ENCODE measurements at regions not wholly inside any gene's neighbourhood (a gene's known extent, or its start where the extent isn't known, plus 50 kb on each side); places are given as distances from the start of the nearest gene placed in this dataset.
"Not testable (repeated sequence)": the region's sequence is repeated elsewhere in the genome, so short reads cannot be mapped to it uniquely, and the experiment has no call there.

- no peak overlapping the region for H3K4me3 ChIP-seq (ENCODE audit: insufficient read depth, low read depth, low read length)
- no peak for DNase-seq
- H3K27me3 ChIP-seq (ENCODE audit: control insufficient read depth, insufficient read depth, low read length): no peaks in the 10 kb centered on the region
- H3K36me3 ChIP-seq (replicated peaks; ENCODE audit: control insufficient read depth, insufficient read depth, low read length): no peaks in the 10 kb centered on the region
Observed at GRCh38 chr4:60913002-60913401, 287.1 kb upstream of the ADGRL3 start.

GRCh38 chr4:60913671-60914070, 286.5 kb upstream of the ADGRL3 start:
- no peak overlapping the region for H3K4me3 ChIP-seq (ENCODE audit: insufficient read depth, low read depth, low read length)
- H3K27me3 ChIP-seq (ENCODE audit: control insufficient read depth, insufficient read depth, low read length): no peaks in the 10 kb centered on the region
- no peak for DNase-seq
- no peaks in the 10 kb centered on the region for H3K36me3 ChIP-seq (replicated peaks; ENCODE audit: control insufficient read depth, insufficient read depth, low read length)

- H3K27me3 ChIP-seq (ENCODE audit: control insufficient read depth, insufficient read depth, low read length); H3K36me3 ChIP-seq (replicated peaks; ENCODE audit: control insufficient read depth, insufficient read depth, low read length); H3K4me3 ChIP-seq (ENCODE audit: insufficient read depth, low read depth, low read length); DNase-seq: not testable (repeated sequence)
Observed at GRCh38 chr4:60921735-60922134, 278.4 kb upstream of the ADGRL3 start.

- DNase-seq: no peak
- H3K4me3 ChIP-seq (ENCODE audit: insufficient read depth, low read depth, low read length): no peak overlapping the region
- no peaks in the 10 kb centered on the region for H3K27me3 ChIP-seq (ENCODE audit: control insufficient read depth, insufficient read depth, low read length)
- H3K36me3 ChIP-seq (replicated peaks; ENCODE audit: control insufficient read depth, insufficient read depth, low read length): no peaks in the 10 kb centered on the region
Observed at GRCh38 chr4:60923075-60923474, 277.1 kb upstream of the ADGRL3 start.

DNA sequence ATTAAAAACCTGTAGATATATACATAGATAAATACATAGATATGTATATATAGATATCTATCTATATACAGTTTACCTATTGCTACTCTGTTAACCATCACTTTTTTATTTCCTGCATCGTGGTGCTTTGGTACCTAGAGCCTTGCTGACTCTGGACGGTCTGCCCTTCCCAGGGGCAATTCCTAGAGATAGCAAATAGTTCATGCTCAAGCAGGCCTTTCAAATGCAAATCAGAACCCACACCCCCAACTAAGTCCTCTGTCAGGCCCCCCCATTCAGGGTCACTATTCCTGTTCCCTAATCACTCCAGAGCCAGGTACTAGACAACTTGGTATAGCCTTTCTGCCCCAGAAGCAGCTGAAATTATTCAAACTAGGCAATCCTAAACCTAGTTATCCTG, 273.5 kb upstream of the ADGRL3 start:
- no peak for DNase-seq
- Histone ChIP-seq H3K27me3 (ENCODE audit: control insufficient read depth, insufficient read depth, low read length) (no peaks in the 10 kb centered on the region), H3K4me3 (ENCODE audit: insufficient read depth, low read depth, low read length) (no peak overlapping the region), H3K36me3 (replicated peaks; ENCODE audit: control insufficient read depth, insufficient read depth, low read length) (no peaks in the 10 kb centered on the region)

GRCh38 chr4:60930866-60931265, 269.3 kb upstream of the ADGRL3 start:
- no peak for DNase-seq

GRCh38 chr4:60934566-60935295, 265.4 kb upstream of the ADGRL3 start:
- Histone ChIP-seq H3K36me3 (replicated peaks; ENCODE audit: control insufficient read depth, insufficient read depth, low read length) (no peaks in the 10 kb centered on the region), H3K27me3 (ENCODE audit: control insufficient read depth, insufficient read depth, low read length) (no peaks in the 10 kb centered on the region), H3K4me3 (ENCODE audit: insufficient read depth, low read depth, low read length) (no peak overlapping the region)
- DNase-seq: no peak

More at GRCh38 chr4:60930866-60931265, 269.3 kb upstream of the ADGRL3 start:
- H3K4me3 ChIP-seq (ENCODE audit: insufficient read depth, low read depth, low read length): no peak overlapping the region
- H3K27me3 ChIP-seq (ENCODE audit: control insufficient read depth, insufficient read depth, low read length): no peaks in the 10 kb centered on the region
- no peaks in the 10 kb centered on the region for H3K36me3 ChIP-seq (replicated peaks; ENCODE audit: control insufficient read depth, insufficient read depth, low read length)

DNA sequence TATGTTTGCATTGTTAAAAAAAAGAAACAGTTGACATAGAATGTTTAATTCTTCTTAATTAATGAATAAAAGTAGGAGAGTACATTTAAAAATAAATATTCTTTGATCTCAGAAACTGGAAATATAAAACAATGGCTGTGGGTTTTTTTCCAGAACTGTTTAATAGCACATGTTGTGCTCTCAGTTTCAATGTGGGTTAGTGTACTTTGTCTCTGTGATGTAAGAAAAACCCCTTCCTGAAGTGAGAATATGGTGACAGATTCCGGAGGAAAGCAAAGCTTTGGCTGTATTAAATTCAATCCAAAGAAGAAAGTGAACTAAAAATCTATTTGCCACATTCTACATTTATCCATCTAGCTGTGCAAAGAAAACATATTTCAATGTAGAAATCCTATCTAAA, 261.9 kb upstream of the ADGRL3 start:
- no peak for DNase-seq
- Histone ChIP-seq H3K36me3 (replicated peaks; ENCODE audit: control insufficient read depth, insufficient read depth, low read length) (no peaks in the 10 kb centered on the region), H3K4me3 (ENCODE audit: insufficient read depth, low read depth, low read length) (no peak overlapping the region), H3K27me3 (ENCODE audit: control insufficient read depth, insufficient read depth, low read length) (no peaks in the 10 kb centered on the region)

DNA sequence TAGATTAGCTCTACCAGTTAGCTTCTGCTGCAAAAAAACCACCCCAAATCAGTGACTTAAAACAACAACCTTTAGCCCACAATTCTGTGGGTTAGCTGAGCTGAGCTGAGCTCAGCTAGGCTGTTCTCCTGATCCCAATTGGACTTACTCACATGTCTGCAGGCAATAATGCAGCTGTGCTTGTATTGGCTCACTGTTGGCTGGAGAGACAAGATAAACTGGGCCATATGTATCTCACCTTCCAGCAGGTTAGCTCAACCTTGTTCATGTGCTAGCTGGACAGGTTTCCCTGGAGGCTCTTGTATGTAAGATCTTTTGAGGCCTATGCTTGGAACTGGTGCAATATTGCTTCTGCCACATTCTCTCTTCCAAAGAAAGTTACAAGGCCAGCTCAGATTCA, 261.5 kb upstream of the ADGRL3 start:
- DNase-seq: no peak
- Histone ChIP-seq H3K36me3 (replicated peaks; ENCODE audit: control insufficient read depth, insufficient read depth, low read length) (no peaks in the 10 kb centered on the region), H3K4me3 (ENCODE audit: insufficient read depth, low read depth, low read length) (no peak overlapping the region), H3K27me3 (ENCODE audit: control insufficient read depth, insufficient read depth, low read length) (no peaks in the 10 kb centered on the region)

DNA sequence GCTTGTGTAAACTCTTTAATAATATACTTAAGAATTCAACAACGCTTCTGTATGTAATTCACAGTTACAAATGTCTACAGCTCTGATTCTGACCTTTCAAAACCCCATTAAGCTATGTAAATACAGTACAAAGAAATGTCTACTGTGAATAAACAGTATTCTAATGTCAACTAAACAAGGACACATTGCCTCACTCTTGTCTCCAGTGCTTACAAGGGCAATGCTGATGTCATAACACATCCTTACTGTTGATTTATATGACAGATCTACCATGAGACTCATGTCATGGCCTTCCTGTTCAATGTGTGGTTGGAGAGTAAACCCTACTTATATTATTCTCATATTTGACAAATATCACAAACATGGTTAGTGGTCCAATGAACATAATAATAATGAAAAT, 256.1 kb upstream of the ADGRL3 start:
- no peak for DNase-seq
- Histone ChIP-seq H3K27me3 (ENCODE audit: control insufficient read depth, insufficient read depth, low read length) (no peaks in the 10 kb centered on the region), H3K36me3 (replicated peaks; ENCODE audit: control insufficient read depth, insufficient read depth, low read length) (no peaks in the 10 kb centered on the region), H3K4me3 (ENCODE audit: insufficient read depth, low read depth, low read length) (no peak overlapping the region)

DNA sequence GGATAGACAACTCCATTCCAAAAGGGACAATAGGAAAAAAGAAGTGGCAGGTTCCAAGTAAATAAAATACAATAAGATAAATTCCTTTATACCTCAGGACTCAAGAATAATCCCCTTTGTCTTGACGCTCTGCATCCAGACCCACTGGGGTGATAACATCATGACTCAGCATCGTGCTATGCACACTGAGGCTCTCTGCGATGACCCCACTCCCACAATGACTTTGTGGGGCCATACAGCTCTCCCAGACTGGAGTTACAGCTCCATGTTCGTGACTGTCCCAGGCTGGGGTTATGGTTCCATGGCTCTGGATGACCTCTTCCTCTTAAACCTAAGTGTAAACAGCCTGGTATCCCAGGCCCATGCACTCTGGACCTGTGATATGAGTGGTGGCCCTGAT, 254.5 kb upstream of the ADGRL3 start:
- H3K27me3 ChIP-seq (ENCODE audit: control insufficient read depth, insufficient read depth, low read length): no peaks in the 10 kb centered on the region
- no peak overlapping the region for H3K4me3 ChIP-seq (ENCODE audit: insufficient read depth, low read depth, low read length)
- DNase-seq: no peak
- H3K36me3 ChIP-seq (replicated peaks; ENCODE audit: control insufficient read depth, insufficient read depth, low read length): no peaks in the 10 kb centered on the region

DNA sequence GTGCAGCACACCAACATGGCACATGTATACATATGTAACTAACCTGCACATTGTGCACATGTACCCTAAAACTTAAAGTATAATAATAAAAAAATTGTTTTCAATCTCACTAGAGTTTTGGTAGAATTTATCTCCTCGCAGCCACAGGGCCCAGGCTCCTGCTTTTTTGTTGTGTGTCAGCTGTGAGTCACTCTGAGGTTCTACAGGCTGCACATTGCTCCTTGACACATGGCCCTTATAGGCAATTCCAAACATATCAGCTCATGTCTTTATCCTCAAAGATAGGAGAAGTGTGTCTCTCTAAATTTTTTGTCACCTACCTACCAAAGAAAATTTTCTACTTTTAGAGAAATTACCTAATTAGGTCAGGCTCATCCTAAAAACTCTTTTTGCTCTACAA, 252.1 kb upstream of the ADGRL3 start:
- H3K4me3 ChIP-seq (ENCODE audit: insufficient read depth, low read depth, low read length): no peak overlapping the region
- H3K27me3 ChIP-seq (ENCODE audit: control insufficient read depth, insufficient read depth, low read length): no peaks in the 10 kb centered on the region
- H3K36me3 ChIP-seq (replicated peaks; ENCODE audit: control insufficient read depth, insufficient read depth, low read length): no peaks in the 10 kb centered on the region
- no peak for DNase-seq

GRCh38 chr4:60952921-60953320, 247.2 kb upstream of the ADGRL3 start:
- Histone ChIP-seq H3K36me3 (replicated peaks; ENCODE audit: control insufficient read depth, insufficient read depth, low read length) (no peaks in the 10 kb centered on the region), H3K27me3 (ENCODE audit: control insufficient read depth, insufficient read depth, low read length) (no peaks in the 10 kb centered on the region), H3K4me3 (ENCODE audit: insufficient read depth, low read depth, low read length) (no peak overlapping the region)
- no peak for DNase-seq

GRCh38 chr4:60953826-60954225, 246.3 kb upstream of the ADGRL3 start:
- H3K4me3 ChIP-seq (ENCODE audit: insufficient read depth, low read depth, low read length): no peak overlapping the region
- no peak for DNase-seq
- no peaks in the 10 kb centered on the region for H3K27me3 ChIP-seq (ENCODE audit: control insufficient read depth, insufficient read depth, low read length)
- H3K36me3 ChIP-seq (replicated peaks; ENCODE audit: control insufficient read depth, insufficient read depth, low read length): no peaks in the 10 kb centered on the region

DNA sequence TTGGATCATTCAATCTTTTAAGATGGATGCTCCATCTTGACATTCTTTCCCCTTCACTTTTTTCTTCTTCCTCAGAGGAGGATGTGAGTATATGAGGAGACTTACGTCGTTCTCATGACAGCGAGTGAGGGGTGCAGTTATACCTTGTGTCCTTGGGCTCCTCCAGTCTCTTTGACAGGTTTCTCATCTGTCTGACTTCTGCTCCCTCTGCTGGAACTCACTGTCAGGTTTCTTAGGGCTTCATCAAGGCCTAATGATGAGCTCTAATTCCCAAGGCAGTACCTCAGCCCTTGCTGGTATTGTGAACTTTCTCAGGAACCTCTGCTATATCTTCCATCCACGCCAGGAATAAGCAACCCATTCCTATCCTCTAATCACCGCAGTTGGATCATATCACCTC, 237.8 kb upstream of the ADGRL3 start:
- Histone ChIP-seq H3K36me3 (replicated peaks; ENCODE audit: control insufficient read depth, insufficient read depth, low read length) (no peaks in the 10 kb centered on the region), H3K4me3 (ENCODE audit: insufficient read depth, low read depth, low read length) (no peak overlapping the region), H3K27me3 (ENCODE audit: control insufficient read depth, insufficient read depth, low read length) (no peaks in the 10 kb centered on the region)
- peak; percentile 4 for DNase-seq

DNA sequence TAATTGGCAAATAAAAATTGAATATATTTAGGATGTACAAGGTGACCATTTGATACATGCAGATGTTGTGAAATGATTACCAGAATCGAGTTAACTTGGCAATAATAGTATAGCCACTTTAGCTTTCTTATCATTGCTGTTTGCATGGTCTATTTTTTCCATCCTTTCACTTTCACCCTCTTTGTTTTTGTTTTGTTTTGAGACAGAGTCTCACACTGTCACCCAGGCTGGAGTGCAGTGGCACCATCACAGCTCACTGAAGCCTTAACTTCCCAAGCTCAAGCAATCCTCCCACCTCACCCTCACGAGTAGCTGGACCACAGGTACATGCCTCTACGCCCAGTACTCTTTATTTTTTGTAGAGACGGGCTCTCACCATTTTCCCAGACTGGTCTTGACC, 218.6 kb upstream of the ADGRL3 start:
- DNase-seq: no peak
- Histone ChIP-seq H3K36me3 (replicated peaks; ENCODE audit: control insufficient read depth, insufficient read depth, low read length) (no peaks in the 10 kb centered on the region), H3K27me3 (ENCODE audit: control insufficient read depth, insufficient read depth, low read length) (no peaks in the 10 kb centered on the region), H3K4me3 (ENCODE audit: insufficient read depth, low read depth, low read length) (no peak overlapping the region)

Measured in H7 (cell line).